Heart right ventricle (tissue), 16 donors: ENCODE measurements at regions not wholly inside any gene's neighbourhood (a gene's known extent, or its start where the extent isn't known, plus 50 kb on each side); places are given as distances from the start of the nearest gene placed in this dataset.

Source experiments
- ATAC-seq, 8 donors: fragments of 200-7000 bp; cut with Tn5 transposase; one replicate each; pipeline ENCODE4 v1.9.1; 2020; ENCODE audit warnings: mild to moderate bottlenecking in 8 of 8, moderate library complexity in 8 of 8, moderate number of reproducible peaks in 1 of 8
- DNase-seq, 2 donors: peaks; one replicate each; pipeline ENCODE4 v3.0.0-alpha.2; 2020
- H3K27ac ChIP-seq, 10 donors: fragments of 200-600 bp; sonication (generic) in 2 of 10; one replicate each; pipeline versions ENCODE4 v1.5.0 to v1.8.0; 2020 to 2022; ENCODE audit warnings: mild to moderate bottlenecking in 3 of 10
- H3K27me3 ChIP-seq, 7 donors: fragments of 200-600 bp; one replicate each; pipeline ENCODE4 v1.8.0; 2021 to 2022; ENCODE audit warnings: mild to moderate bottlenecking in 2 of 7
- H3K36me3 ChIP-seq, 9 donors: fragments of 200-600 bp; sonication (generic) in 1 of 9; one replicate each; pipeline versions ENCODE4 v1.5.0 to v1.8.0; 2020 to 2022; ENCODE audit warnings: mild to moderate bottlenecking in 2 of 9
- H3K4me1 ChIP-seq, 9 donors: fragments of 200-600 bp; sonication (generic) in 1 of 9; one replicate each; pipeline versions ENCODE4 v1.5.0 to v1.8.0; 2020 to 2022; ENCODE audit warnings: mild to moderate bottlenecking in 4 of 9
- H3K4me3 ChIP-seq, 10 donors: fragments of 200-600 bp; sonication (generic) in 2 of 10; one replicate each; pipeline versions ENCODE4 v1.5.0 to v1.8.0; 2020 to 2022; ENCODE audit warnings: mild to moderate bottlenecking in 7 of 10, moderate library complexity in 2 of 10
- H3K9me3 ChIP-seq, 11 donors: fragments of 200-600 bp in 10 of 11; sonication (generic) in 2 of 11; one replicate each; pipeline versions ENCODE4 v1.5.0 to v1.8.0; 2013 to 2022; ENCODE audit warnings: mild to moderate bottlenecking in 2 of 11, control low read depth in 1 of 11, moderate library complexity in 1 of 11
- WGBS, 2 donors: extraction: QIAGEN DNeasy Blood & Tissue Kit; methylation state at CpG; one replicate each; pipeline ENCODE4 v1.1.7; 2013; ENCODE audit warnings: inconsistent platforms in 1 of 2; 5-methylcytosine and 5-hydroxymethylcytosine counted together
- intact Hi-C, 10 donors: fragments of 100-400 bp; cut with DNase I; formaldehyde crosslinking; loops; one replicate each; pipeline versions ENCODE4 v1.11.1 to v1.14.2; 2022
- TF ChIP-seq, protein P1 (sequence below), 9 donors: fragments of 200-600 bp; sonication (generic) in 2 of 9; IDR thresholded peaks; one replicate each; pipeline versions ENCODE4 v1.5.0 to v1.8.0; 2021 to 2022; ENCODE audit warnings: antibody characterized with exemption in 9 of 9, mild to moderate bottlenecking in 5 of 9, moderate library complexity in 1 of 9
- donor health status: Arrhythmogenic right ventricular cardiomyopathy.
- donor health status: ischemic (EF 13 %, LVEDD 7.1; RV severe dilation, severe dysfunction).
- donor health status: healthy with polysubstance abuse.
- donor health status: DM: no; HTN: yes; CAD: no.
- donor health status: DM: no; HTN: no; CAD: no.
- donor health status: ischemic (EF 25% LVEDD 6.9; RV normal size, moderate dysfunction).
- donor health status: ischemic (EF 25% LVEDD 5.7; RV mildly dilated, moderate dysfunction).
- donor health status: healthy.
- donor health status: DM: yes; HTN: yes; CAD: no.
- donor health status: Ischemic cardiomyopathy.
- donor health status: ischemic (EF 35%, LVEDD 5.7; RV mildly dilated, moderate dysfunction).
- donor health status: nonischemic (EF 11% LVEDD 7.7; RV severe dilation, severe dysfunction).
- donor health status: DM: yes; HTN: yes; CAD: no.
- donor health status: PGD.
- donor health status: ischemic (EF 29% LVEDD 5.4; RV normal size, mild dysfunction).
- donor health status: nonischemic (EF 23%, LVEDD 6.1; RV moderate dilation, normal function).

DNA sequence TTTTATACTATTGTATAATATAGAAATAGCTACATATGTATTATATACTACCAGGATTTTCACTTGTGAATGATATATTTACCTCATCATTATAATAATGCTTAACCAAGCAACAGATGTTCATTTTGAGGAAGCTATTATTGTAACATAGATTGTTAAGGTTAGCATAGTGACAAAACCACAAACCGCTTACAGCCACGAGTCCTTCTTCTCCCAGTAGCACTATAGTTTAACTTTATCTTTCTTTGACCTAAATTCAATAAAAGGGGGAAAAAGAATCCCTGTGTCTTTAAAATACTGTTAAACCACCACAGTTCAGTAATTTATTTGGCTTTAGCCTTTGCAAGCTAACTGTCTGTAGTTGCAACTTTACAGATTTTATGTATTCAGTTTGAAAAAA is 1039.4 kb upstream of the B3GALT2 start:
- Histone ChIP-seq H3K4me1 (peaks cover 0 to 6% (median 0%) of the 10 kb centered on the region in 9 donors), H3K27me3 (no peaks in the 10 kb centered on the region), H3K36me3 (no peaks in the 10 kb centered on the region), H3K4me3 (no peak overlapping the region), H3K27ac (no peak overlapping the region), H3K9me3 (peaks cover 0 to 7% (median 0%) of the 10 kb centered on the region in 11 donors)
- TF ChIP-seq, protein P1, sequence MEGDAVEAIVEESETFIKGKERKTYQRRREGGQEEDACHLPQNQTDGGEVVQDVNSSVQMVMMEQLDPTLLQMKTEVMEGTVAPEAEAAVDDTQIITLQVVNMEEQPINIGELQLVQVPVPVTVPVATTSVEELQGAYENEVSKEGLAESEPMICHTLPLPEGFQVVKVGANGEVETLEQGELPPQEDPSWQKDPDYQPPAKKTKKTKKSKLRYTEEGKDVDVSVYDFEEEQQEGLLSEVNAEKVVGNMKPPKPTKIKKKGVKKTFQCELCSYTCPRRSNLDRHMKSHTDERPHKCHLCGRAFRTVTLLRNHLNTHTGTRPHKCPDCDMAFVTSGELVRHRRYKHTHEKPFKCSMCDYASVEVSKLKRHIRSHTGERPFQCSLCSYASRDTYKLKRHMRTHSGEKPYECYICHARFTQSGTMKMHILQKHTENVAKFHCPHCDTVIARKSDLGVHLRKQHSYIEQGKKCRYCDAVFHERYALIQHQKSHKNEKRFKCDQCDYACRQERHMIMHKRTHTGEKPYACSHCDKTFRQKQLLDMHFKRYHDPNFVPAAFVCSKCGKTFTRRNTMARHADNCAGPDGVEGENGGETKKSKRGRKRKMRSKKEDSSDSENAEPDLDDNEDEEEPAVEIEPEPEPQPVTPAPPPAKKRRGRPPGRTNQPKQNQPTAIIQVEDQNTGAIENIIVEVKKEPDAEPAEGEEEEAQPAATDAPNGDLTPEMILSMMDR (IDR thresholded peaks at IDR 0.05): no peak
- ATAC-seq (no peak), DNase-seq (no peak)
- 48 to 53% methylated on average over 2 of the region's 2 CpGs for WGBS, 2 donors
- intact Hi-C loops: no loop called here

- peaks cover 0 to 7% (median 0%) of the 10 kb centered on the region in 11 donors for H3K9me3 ChIP-seq
- H3K27ac ChIP-seq: no peak overlapping the region
- TF ChIP-seq, protein P1 (IDR thresholded peaks at IDR 0.05): no peak
- H3K4me1 ChIP-seq: peaks cover 0 to 6% (median 0%) of the 10 kb centered on the region in 9 donors
- intact Hi-C loops: no loop called here
- H3K4me3 ChIP-seq: no peak overlapping the region
- no peak for DNase-seq
- H3K36me3 ChIP-seq: no peaks in the 10 kb centered on the region
- WGBS, 2 donors: 82 to 94% methylated on average over 1 of the region's 1 CpG
- no peaks in the 10 kb centered on the region for H3K27me3 ChIP-seq
- ATAC-seq: no peak
These were observed 1037.2 kb upstream of the B3GALT2 start for GRCh38 chr1:194223596-194223995.

GRCh38 chr1:194215448-194215847 is 1029.0 kb upstream of the B3GALT2 start:
- Histone ChIP-seq H3K9me3 (peaks cover 0 to 5% (median 0%) of the 10 kb centered on the region in 11 donors), H3K27me3 (no peaks in the 10 kb centered on the region), H3K4me3 (no peak overlapping the region), H3K27ac (no peak overlapping the region), H3K4me1 (no peaks in the 10 kb centered on the region), H3K36me3 (no peaks in the 10 kb centered on the region)
- TF ChIP-seq, protein P1 (IDR thresholded peaks at IDR 0.05): no peak
- 88 to 89% methylated on average over 1 of the region's 1 CpG for WGBS, 2 donors
- intact Hi-C loops: no loop called here
- no peak for ATAC-seq
- DNase-seq: no peak

- peaks cover 0 to 5% (median 0%) of the 10 kb centered on the region in 11 donors for H3K9me3 ChIP-seq
- DNase-seq (no peak), ATAC-seq (no peak)
- H3K4me3 ChIP-seq: no peak overlapping the region
- no peak overlapping the region for H3K27ac ChIP-seq
- TF ChIP-seq, protein P1 (IDR thresholded peaks at IDR 0.05): no peak
- WGBS, 2 donors: 86 to 90% methylated on average over 3 of the region's 3 CpGs
- H3K36me3 ChIP-seq: no peaks in the 10 kb centered on the region
- intact Hi-C loops: no loop called here
- no peaks in the 10 kb centered on the region for H3K27me3 ChIP-seq
- H3K4me1 ChIP-seq: no peaks in the 10 kb centered on the region
These were observed 1028.3 kb upstream of the B3GALT2 start for GRCh38 chr1:194214735-194215134.
